GM12878 (cell line): ENCODE measurements at regions not wholly inside any gene's neighbourhood (a gene's known extent, or its start where the extent isn't known, plus 50 kb on each side); places are given as distances from the start of the nearest gene placed in this dataset.

Source experiments
- ATAC-seq: fragments of 200-7000 bp; cut with Tn5 transposase; 3 replicates; pipeline ENCODE4 v1.9.1; 2020; ENCODE audit warnings: mild to moderate bottlenecking, moderate library complexity
- BruUV-seq: library from RNA; stranded (reverse); fragments of 400-500 nt; replicated peaks from 2 replicates; lab custom pipeline; 2021; lab: Mats Ljungman, UMichigan
- CTCF ChIA-PET: fragments of 300-600 bp; sonication (Branson Sonifier 250); formaldehyde crosslinking; extraction: SDS; loops from one replicate; lab custom pipeline; 2021; ENCODE audit warnings: inconsistent platforms; lab: Yijun Ruan, JAX
- POLR2A ChIA-PET: fragments of 350-600 bp; formaldehyde crosslinking; extraction: SDS; loops from one replicate; lab custom pipeline; 2021; ENCODE audit warnings: inconsistent platforms; lab: Charles Lee
- RAD21 ChIA-PET: fragments of 300-600 bp; sonication (Branson Sonifier 250); formaldehyde crosslinking; loops from one replicate; lab custom pipeline; 2023; ENCODE audit warnings: antibody characterized with exemption; ENCODE audit not compliant: unreplicated experiment; lab: Charles Lee
- SMC1A ChIA-PET: fragments of 300-600 bp; sonication (Branson Sonifier 250); formaldehyde crosslinking; loops from one replicate; lab custom pipeline; 2023; ENCODE audit not compliant: unreplicated experiment, uncharacterized antibody; lab: Charles Lee
- DNase-seq: peaks from one replicate; pipeline ENCODE4 v3.0.0-alpha.2; 2011; ENCODE audit warnings: low read depth, low spot score
- FAIRE-seq: peaks from 3 replicates; lab custom pipeline; 2011; peaks lifted over from hg19 to GRCh38; lab: Jason Lieb, UNC
- H2AFZ ChIP-seq: 2 replicates; pipeline ENCODE4 v1.6.0; 2011; ENCODE audit warnings: low read depth, low read length, control low read depth; ENCODE audit not compliant: control insufficient read depth
- H3K27ac ChIP-seq: 2 replicates; pipeline ENCODE4 v1.5.1; 2011; ENCODE audit warnings: control low read depth; ENCODE audit not compliant: control insufficient read depth, insufficient read depth
- H3K27me3 ChIP-seq, 2 experiments: replicated peaks in 1 of 2; 2 replicates each; pipeline versions ENCODE4 v1.6.0 to v1.6.1; 2011; ENCODE audit warnings: low read length in 1 of 2; ENCODE audit not compliant: control insufficient read depth in 2 of 2, insufficient read depth in 2 of 2
- H3K36me3 ChIP-seq, 2 experiments: 2 replicates each; pipeline ENCODE4 v1.5.1; 2011; ENCODE audit warnings: low read length in 1 of 2; ENCODE audit not compliant: control insufficient read depth in 2 of 2, insufficient read depth in 2 of 2
- H3K4me1 ChIP-seq: 2 replicates; pipeline ENCODE4 v1.6.1; 2011; ENCODE audit warnings: mild to moderate bottlenecking, low read length, moderate library complexity, mixed read lengths; ENCODE audit not compliant: control insufficient read depth, insufficient read depth
- H3K4me2 ChIP-seq: 2 replicates; pipeline ENCODE4 v1.6.0; 2011; ENCODE audit warnings: control low read depth; ENCODE audit not compliant: control insufficient read depth, insufficient read depth
- H3K4me3 ChIP-seq: fragments of 200-600 bp; sonication (generic); 2 replicates; pipeline ENCODE4 v1.5.1; 2016
- H3K79me2 ChIP-seq: 2 replicates; pipeline ENCODE4 v1.6.0; 2011; ENCODE audit warnings: low read length; ENCODE audit not compliant: control insufficient read depth, insufficient read depth
- H3K9ac ChIP-seq: 2 replicates; pipeline ENCODE4 v1.8.0; 2011; ENCODE audit warnings: low read length, control low read depth, mixed read lengths; ENCODE audit not compliant: control insufficient read depth, insufficient read depth
- H3K9me3 ChIP-seq: replicated peaks from 3 replicates; pipeline ENCODE4 v1.5.1; 2011; ENCODE audit warnings: mild to moderate bottlenecking, low read length; ENCODE audit not compliant: control insufficient read depth, insufficient read depth
- H4K20me1 ChIP-seq: 2 replicates; pipeline ENCODE4 v1.6.0; 2011; ENCODE audit not compliant: control insufficient read depth, insufficient read depth
- ASH2L ChIP-seq: fragments of 300-600, 200-600 bp; sonication (generic); IDR thresholded peaks from 2 replicates; pipeline ENCODE4 v1.6.1; 2017; ENCODE audit warnings: low read depth, mild to moderate bottlenecking, borderline replicate concordance
- HCFC1 ChIP-seq: fragments of 150-350 bp; IDR thresholded peaks from 2 replicates; pipeline ENCODE4 v1.6.1; 2014; ENCODE audit warnings: low read length
- LARP7 ChIP-seq: fragments of 450-650 bp; IDR thresholded peaks from 2 replicates; pipeline ENCODE4 v1.6.1; 2017; ENCODE audit warnings: mild to moderate bottlenecking
- POLR2AphosphoS5 ChIP-seq: IDR thresholded peaks from 2 replicates; pipeline ENCODE4 v1.6.1; 2011; ENCODE audit warnings: mild to moderate bottlenecking, low read length, inconsistent platforms
- RFX5 ChIP-seq: IDR thresholded peaks from 2 replicates; pipeline ENCODE4 v1.6.1; 2011; ENCODE audit warnings: low read depth, low read length, improper control_type of control experiment
- SMAD1 ChIP-seq: fragments of 450-650 bp; IDR thresholded peaks from 2 replicates; pipeline ENCODE4 v1.6.1; 2018; ENCODE audit warnings: mild to moderate bottlenecking, low read depth; ENCODE audit not compliant: partially characterized antibody
- SRF ChIP-seq, 2 experiments: IDR thresholded peaks; 2 replicates each; pipeline ENCODE4 v1.6.1; 2011; ENCODE audit warnings: low read depth in 2 of 2, low read length in 2 of 2, mild to moderate bottlenecking in 1 of 2, moderate library complexity in 1 of 2
- SUPT20H ChIP-seq: IDR thresholded peaks from 2 replicates; pipeline ENCODE4 v1.6.1; 2011; ENCODE audit warnings: low read depth, mild to moderate bottlenecking, low read length, moderate library complexity, borderline replicate concordance; ENCODE audit not compliant: control insufficient read depth
- SUZ12 ChIP-seq: fragments of 200-600 bp; sonication (generic); IDR thresholded peaks from one replicate; pipeline ENCODE4 v1.6.1; 2018; ENCODE audit warnings: antibody characterized with exemption, mild to moderate bottlenecking; ENCODE audit not compliant: unreplicated experiment
- TBL1XR1 ChIP-seq: IDR thresholded peaks from 2 replicates; pipeline ENCODE4 v1.6.1; 2012; ENCODE audit warnings: low read depth, low read length, improper control_type of control experiment
- USF2 ChIP-seq: IDR thresholded peaks from 2 replicates; pipeline ENCODE4 v1.6.1; 2011; ENCODE audit warnings: low read depth, low read length, improper control_type of control experiment, borderline replicate concordance
- WGBS: methylation state at CpG from one replicate; pipeline ENCODE4 v1.1.6; 2016; ENCODE audit warnings: low lambda C conversion rate; ENCODE audit not compliant: insufficient replicate concordance, insufficient coverage; ENCODE audit errors: missing lambda C conversion rate; 5-methylcytosine and 5-hydroxymethylcytosine counted together
- in situ Hi-C: fragments of 300-500 bp; cut with MboI; formaldehyde crosslinking; loops from 9 replicates; pipeline ENCODE4 v1.14.3; 2018; ENCODE audit warnings: mixed read lengths
- intact Hi-C: fragments of 100-400 bp; cut with micrococcal nuclease; formaldehyde crosslinking; loops from one replicate; pipeline ENCODE4 v1.14.2; 2022; ENCODE audit not compliant: unreplicated experiment
- TF ChIP-seq, protein P1 (sequence below): fragments of 450-650 bp; IDR thresholded peaks from 2 replicates; pipeline ENCODE4 v1.6.1; 2016; ENCODE audit warnings: mild to moderate bottlenecking, moderate library complexity, borderline replicate concordance
- TF ChIP-seq, protein P2 (sequence below): fragments of 450-650 bp; IDR thresholded peaks from 2 replicates; pipeline ENCODE4 v1.6.1; 2017; ENCODE audit warnings: low read depth, mild to moderate bottlenecking, moderate library complexity

DNA sequence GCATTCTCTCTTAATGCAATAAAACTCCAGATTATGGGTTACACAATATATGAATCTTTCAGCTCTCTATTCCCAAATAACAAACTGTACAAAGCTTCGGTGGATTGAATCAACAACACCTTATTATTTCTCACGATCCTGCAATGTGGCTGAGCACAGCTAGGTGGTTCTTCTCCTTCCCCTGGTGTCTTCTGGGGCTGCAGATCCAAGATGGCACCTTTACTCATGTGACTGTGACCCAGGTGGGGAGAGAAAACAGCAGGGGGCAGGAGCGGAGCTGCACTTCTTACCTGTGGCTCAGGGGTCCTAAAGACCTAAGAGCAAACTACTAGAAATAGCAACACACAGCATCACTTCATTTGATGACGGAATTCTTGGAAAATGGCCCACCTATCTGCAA, 233.1 kb downstream of the IRX1 start:
- no peak overlapping the region for H3K4me3 ChIP-seq
- no peak overlapping the region for H3K27ac ChIP-seq
- intact Hi-C loops = no loop called here
- no peak for DNase-seq
- H3K36me3 ChIP-seq = no peaks in the 10 kb centered on the region
- 8% methylated on average over 4 of the region's 4 CpGs for whole genome bisulfite sequencing
- no peak overlapping the region for H3K4me2 ChIP-seq
- no peak for TF ChIP-seq HCFC1
- no peak for TF ChIP-seq RFX5
- TF ChIP-seq SRF (IDR thresholded peaks at IDR 0.05; ENCODE audit: low read depth in 2 of 2, low read length in 2 of 2) = no peak
- no peak for TF ChIP-seq SUPT20H
- TF ChIP-seq SUZ12 = no peak
- no peak overlapping the region for H3K9ac ChIP-seq
- H4K20me1 ChIP-seq = no peaks in the 10 kb centered on the region
- H3K4me1 ChIP-seq = no peaks in the 10 kb centered on the region
- ChIA-PET RAD21 (no interaction called here), POLR2A (no interaction called here), SMC1A (no interaction called here), CTCF (no interaction called here)
- H3K79me2 ChIP-seq = no peaks in the 10 kb centered on the region
- in situ Hi-C loops = no loop called here
- BruUV-seq = no TSS peak
- no peaks in the 10 kb centered on the region for H3K27me3 ChIP-seq
- ATAC-seq = no peak
- no peak for FAIRE-seq
- H2AFZ ChIP-seq = no peak overlapping the region
- H3K9me3 ChIP-seq = no peaks in the 10 kb centered on the region

- RAD21 ChIA-PET = no interaction called here
- no peak overlapping the region for H3K4me3 ChIP-seq
- no TSS peak for BruUV-seq
- H3K27me3 ChIP-seq = no peaks in the 10 kb centered on the region
- H3K36me3 ChIP-seq = no peaks in the 10 kb centered on the region
- no peak overlapping the region for H3K27ac ChIP-seq
- no peaks in the 10 kb centered on the region for H3K79me2 ChIP-seq
- in situ Hi-C loops = no loop called here
- H3K4me1 ChIP-seq = no peaks in the 10 kb centered on the region
- no peak overlapping the region for H3K9ac ChIP-seq
- no peaks in the 10 kb centered on the region for H3K9me3 ChIP-seq
- no peak overlapping the region for H3K4me2 ChIP-seq
- 21% methylated on average over 3 of the region's 3 CpGs for WGBS
- FAIRE-seq (no peak), ATAC-seq (no peak), DNase-seq (no peak)
- no peaks in the 10 kb centered on the region for H4K20me1 ChIP-seq
- POLR2A ChIA-PET = no interaction called here
- SMC1A ChIA-PET = no interaction called here
- CTCF ChIA-PET = no interaction called here
- H2AFZ ChIP-seq = no peak overlapping the region
- intact Hi-C loops = no loop called here
- TF ChIP-seq, protein P1, sequence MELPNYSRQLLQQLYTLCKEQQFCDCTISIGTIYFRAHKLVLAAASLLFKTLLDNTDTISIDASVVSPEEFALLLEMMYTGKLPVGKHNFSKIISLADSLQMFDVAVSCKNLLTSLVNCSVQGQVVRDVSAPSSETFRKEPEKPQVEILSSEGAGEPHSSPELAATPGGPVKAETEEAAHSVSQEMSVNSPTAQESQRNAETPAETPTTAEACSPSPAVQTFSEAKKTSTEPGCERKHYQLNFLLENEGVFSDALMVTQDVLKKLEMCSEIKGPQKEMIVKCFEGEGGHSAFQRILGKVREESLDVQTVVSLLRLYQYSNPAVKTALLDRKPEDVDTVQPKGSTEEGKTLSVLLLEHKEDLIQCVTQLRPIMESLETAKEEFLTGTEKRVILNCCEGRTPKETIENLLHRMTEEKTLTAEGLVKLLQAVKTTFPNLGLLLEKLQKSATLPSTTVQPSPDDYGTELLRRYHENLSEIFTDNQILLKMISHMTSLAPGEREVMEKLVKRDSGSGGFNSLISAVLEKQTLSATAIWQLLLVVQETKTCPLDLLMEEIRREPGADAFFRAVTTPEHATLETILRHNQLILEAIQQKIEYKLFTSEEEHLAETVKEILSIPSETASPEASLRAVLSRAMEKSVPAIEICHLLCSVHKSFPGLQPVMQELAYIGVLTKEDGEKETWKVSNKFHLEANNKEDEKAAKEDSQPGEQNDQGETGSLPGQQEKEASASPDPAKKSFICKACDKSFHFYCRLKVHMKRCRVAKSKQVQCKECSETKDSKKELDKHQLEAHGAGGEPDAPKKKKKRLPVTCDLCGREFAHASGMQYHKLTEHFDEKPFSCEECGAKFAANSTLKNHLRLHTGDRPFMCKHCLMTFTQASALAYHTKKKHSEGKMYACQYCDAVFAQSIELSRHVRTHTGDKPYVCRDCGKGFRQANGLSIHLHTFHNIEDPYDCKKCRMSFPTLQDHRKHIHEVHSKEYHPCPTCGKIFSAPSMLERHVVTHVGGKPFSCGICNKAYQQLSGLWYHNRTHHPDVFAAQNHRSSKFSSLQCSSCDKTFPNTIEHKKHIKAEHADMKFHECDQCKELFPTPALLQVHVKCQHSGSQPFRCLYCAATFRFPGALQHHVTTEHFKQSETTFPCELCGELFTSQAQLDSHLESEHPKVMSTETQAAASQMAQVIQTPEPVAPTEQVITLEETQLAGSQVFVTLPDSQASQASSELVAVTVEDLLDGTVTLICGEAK = no peak
- TF ChIP-seq ASH2L = no peak
- TF ChIP-seq, protein P2, sequence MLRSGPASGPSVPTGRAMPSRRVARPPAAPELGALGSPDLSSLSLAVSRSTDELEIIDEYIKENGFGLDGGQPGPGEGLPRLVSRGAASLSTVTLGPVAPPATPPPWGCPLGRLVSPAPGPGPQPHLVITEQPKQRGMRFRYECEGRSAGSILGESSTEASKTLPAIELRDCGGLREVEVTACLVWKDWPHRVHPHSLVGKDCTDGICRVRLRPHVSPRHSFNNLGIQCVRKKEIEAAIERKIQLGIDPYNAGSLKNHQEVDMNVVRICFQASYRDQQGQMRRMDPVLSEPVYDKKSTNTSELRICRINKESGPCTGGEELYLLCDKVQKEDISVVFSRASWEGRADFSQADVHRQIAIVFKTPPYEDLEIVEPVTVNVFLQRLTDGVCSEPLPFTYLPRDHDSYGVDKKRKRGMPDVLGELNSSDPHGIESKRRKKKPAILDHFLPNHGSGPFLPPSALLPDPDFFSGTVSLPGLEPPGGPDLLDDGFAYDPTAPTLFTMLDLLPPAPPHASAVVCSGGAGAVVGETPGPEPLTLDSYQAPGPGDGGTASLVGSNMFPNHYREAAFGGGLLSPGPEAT = no peak
- no peak for TF ChIP-seq LARP7
- TF ChIP-seq USF2 = no peak
- TF ChIP-seq TBL1XR1 = no peak
- TF ChIP-seq POLR2AphosphoS5 = no peak
- no peak for TF ChIP-seq SMAD1
- TF ChIP-seq SUPT20H = no peak
These were observed 237.9 kb downstream of the IRX1 start for GRCh38 chr5:3833566-3833965.
